Liver (tissue), 8 donors: ENCODE measurements at regions not wholly inside any gene's neighbourhood (a gene's known extent, or its start where the extent isn't known, plus 50 kb on each side); places are given as distances from the start of the nearest gene placed in this dataset.

Experiments
- DNase-seq: peaks from one replicate; pipeline ENCODE4 v3.0.0-alpha.2; 2017; ENCODE audit warnings: low spot score
- H3K27ac ChIP-seq, 2 donors: one replicate each; pipeline ENCODE4 v1.7.0; 2013; ENCODE audit warnings: inconsistent platforms in 2 of 2, low read length in 2 of 2, control low read depth in 1 of 2, low read depth in 1 of 2, mild to moderate bottlenecking in 1 of 2
- H3K27me3 ChIP-seq, 4 donors: one replicate each; pipeline versions ENCODE4 v1.6.1 to v1.7.0; 2013; ENCODE audit warnings: low read length in 3 of 4, inconsistent platforms in 1 of 4, mild to moderate bottlenecking in 1 of 4, moderate library complexity in 1 of 4; ENCODE audit not compliant: control insufficient read depth in 4 of 4, insufficient read depth in 4 of 4
- H3K36me3 ChIP-seq, 4 donors: one replicate each; pipeline versions ENCODE4 v1.6.1 to v1.7.0; 2013; ENCODE audit warnings: low read length in 3 of 4, mild to moderate bottlenecking in 3 of 4, low read depth in 1 of 4, moderate library complexity in 1 of 4; ENCODE audit not compliant: control insufficient read depth in 4 of 4, insufficient read depth in 3 of 4
- H3K4me1 ChIP-seq, 4 donors: one replicate each; pipeline versions ENCODE4 v1.6.1 to v1.7.0; 2013; ENCODE audit warnings: low read length in 3 of 4, mild to moderate bottlenecking in 3 of 4, moderate library complexity in 1 of 4; ENCODE audit not compliant: control insufficient read depth in 4 of 4, insufficient read depth in 4 of 4
- H3K4me3 ChIP-seq, 3 donors: one replicate each; pipeline versions ENCODE4 v1.6.1 to v1.7.0; 2013; ENCODE audit warnings: low read length in 3 of 3, control low read depth in 1 of 3, low read depth in 1 of 3, mild to moderate bottlenecking in 1 of 3
- H3K9ac ChIP-seq, 2 donors: one replicate each; pipeline ENCODE4 v1.7.0; 2013; ENCODE audit warnings: low read length in 2 of 2, mild to moderate bottlenecking in 2 of 2, moderate library complexity in 2 of 2, control low read depth in 1 of 2, low read depth in 1 of 2
- H3K9me3 ChIP-seq, 4 donors: one replicate each; pipeline versions ENCODE4 v1.6.1 to v1.7.0; 2013; ENCODE audit warnings: low read length in 3 of 4; ENCODE audit not compliant: control insufficient read depth in 4 of 4
- CTCF ChIP-seq: fragments of 150-350 bp; IDR thresholded peaks from 2 replicates; pipeline ENCODE4 v1.5.1; 2017; ENCODE audit warnings: improper control_type of control experiment, low read depth, low read length; ENCODE audit not compliant: missing input control
- EGR1 ChIP-seq, 2 donors: IDR thresholded peaks; 2 replicates each; pipeline ENCODE4 v1.6.1; 2016 to 2018; ENCODE audit warnings: antibody characterized with exemption in 2 of 2, low read depth in 2 of 2
- FOXA1 ChIP-seq: IDR thresholded peaks from 2 replicates; pipeline ENCODE4 v1.6.1; 2016; ENCODE audit warnings: antibody characterized with exemption
- FOXA2 ChIP-seq: IDR thresholded peaks from 2 replicates; pipeline ENCODE4 v1.6.1; 2016; ENCODE audit warnings: antibody characterized with exemption
- GABPA ChIP-seq, 2 donors: IDR thresholded peaks in 1 of 2; conservative IDR thresholded peaks in 1 of 2; 2 replicates each; pipeline ENCODE4 v1.6.1; 2016; ENCODE audit warnings: antibody characterized with exemption in 2 of 2, mild to moderate bottlenecking in 1 of 2, moderate library complexity in 1 of 2
- HNF4A ChIP-seq, 2 donors: conservative IDR thresholded peaks; 2 replicates each; pipeline ENCODE4 v1.6.1; 2016; ENCODE audit warnings: antibody characterized with exemption in 2 of 2, mild to moderate bottlenecking in 2 of 2
- HNF4G ChIP-seq: IDR thresholded peaks from 2 replicates; pipeline ENCODE4 v1.6.1; 2016; ENCODE audit warnings: antibody characterized with exemption
- JUND ChIP-seq, 2 donors: IDR thresholded peaks; 2 replicates each; pipeline ENCODE4 v1.6.1; 2016; ENCODE audit warnings: antibody characterized with exemption in 2 of 2
- NR2F2 ChIP-seq: IDR thresholded peaks from 2 replicates; pipeline ENCODE4 v1.6.1; 2016; ENCODE audit warnings: antibody characterized with exemption
- RAD21 ChIP-seq, 2 donors: IDR thresholded peaks; 2 replicates each; pipeline ENCODE4 v1.6.1; 2016; ENCODE audit warnings: antibody characterized with exemption in 2 of 2, mild to moderate bottlenecking in 2 of 2
- RXRA ChIP-seq, 2 donors: IDR thresholded peaks; 2 replicates each; pipeline ENCODE4 v1.6.1; 2017 to 2018; ENCODE audit warnings: antibody characterized with exemption in 2 of 2, mild to moderate bottlenecking in 1 of 2
- SP1 ChIP-seq: IDR thresholded peaks from 2 replicates; pipeline ENCODE4 v1.6.1; 2018; ENCODE audit warnings: antibody characterized with exemption, mild to moderate bottlenecking
- TAF1 ChIP-seq: conservative IDR thresholded peaks from 2 replicates; pipeline ENCODE4 v1.6.1; 2016; ENCODE audit warnings: antibody characterized with exemption, mild to moderate bottlenecking
- YY1 ChIP-seq: IDR thresholded peaks from 2 replicates; pipeline ENCODE4 v1.6.1; 2016; ENCODE audit warnings: antibody characterized with exemption, mild to moderate bottlenecking
- ZBTB33 ChIP-seq: IDR thresholded peaks from 2 replicates; pipeline ENCODE4 v1.6.1; 2016; ENCODE audit warnings: antibody characterized with exemption
- WGBS: extraction: QIAGEN DNeasy Blood & Tissue Kit; methylation state at CpG from one replicate; pipeline ENCODE4 v1.1.7; 2013; 5-methylcytosine and 5-hydroxymethylcytosine counted together
- TF ChIP-seq, protein P1 (sequence below): IDR thresholded peaks from 2 replicates; pipeline ENCODE4 v1.6.1; 2016; ENCODE audit warnings: antibody characterized with exemption
- TF ChIP-seq, protein P2 (sequence below): IDR thresholded peaks from 2 replicates; pipeline ENCODE4 v1.6.1; 2016; ENCODE audit warnings: antibody characterized with exemption, mild to moderate bottlenecking
- TF ChIP-seq, protein P3 (sequence below): IDR thresholded peaks from 2 replicates; pipeline ENCODE4 v1.6.1; 2016; ENCODE audit warnings: antibody characterized with exemption
- donor health status: healthy.
- donor health status: healthy.
- donor health status: healthy.
- donor health status: healthy.
- donor health status: healthy.

- no peak overlapping the region for H3K9ac ChIP-seq
- WGBS: 78% methylated on average over 1 of the region's 1 CpG
- no peaks in the 10 kb centered on the region for H3K4me1 ChIP-seq
- no peaks in the 10 kb centered on the region for H3K36me3 ChIP-seq
- DNase-seq: no peak
- no peak for TF ChIP-seq HNF4G
- no peak for TF ChIP-seq YY1
- TF ChIP-seq ZBTB33: no peak
- TF ChIP-seq HNF4A (conservative IDR thresholded peaks at IDR 0.05): no peak
- TF ChIP-seq RXRA (IDR thresholded peaks at IDR 0.05): no peak
- TF ChIP-seq GABPA (IDR thresholded peaks at IDR 0.05 in 1 of 2, conservative IDR thresholded peaks at IDR 0.05 in 1 of 2): no peak
- TF ChIP-seq, protein P1, sequence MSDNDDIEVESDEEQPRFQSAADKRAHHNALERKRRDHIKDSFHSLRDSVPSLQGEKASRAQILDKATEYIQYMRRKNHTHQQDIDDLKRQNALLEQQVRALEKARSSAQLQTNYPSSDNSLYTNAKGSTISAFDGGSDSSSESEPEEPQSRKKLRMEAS: no peak
- TF ChIP-seq, protein P2, sequence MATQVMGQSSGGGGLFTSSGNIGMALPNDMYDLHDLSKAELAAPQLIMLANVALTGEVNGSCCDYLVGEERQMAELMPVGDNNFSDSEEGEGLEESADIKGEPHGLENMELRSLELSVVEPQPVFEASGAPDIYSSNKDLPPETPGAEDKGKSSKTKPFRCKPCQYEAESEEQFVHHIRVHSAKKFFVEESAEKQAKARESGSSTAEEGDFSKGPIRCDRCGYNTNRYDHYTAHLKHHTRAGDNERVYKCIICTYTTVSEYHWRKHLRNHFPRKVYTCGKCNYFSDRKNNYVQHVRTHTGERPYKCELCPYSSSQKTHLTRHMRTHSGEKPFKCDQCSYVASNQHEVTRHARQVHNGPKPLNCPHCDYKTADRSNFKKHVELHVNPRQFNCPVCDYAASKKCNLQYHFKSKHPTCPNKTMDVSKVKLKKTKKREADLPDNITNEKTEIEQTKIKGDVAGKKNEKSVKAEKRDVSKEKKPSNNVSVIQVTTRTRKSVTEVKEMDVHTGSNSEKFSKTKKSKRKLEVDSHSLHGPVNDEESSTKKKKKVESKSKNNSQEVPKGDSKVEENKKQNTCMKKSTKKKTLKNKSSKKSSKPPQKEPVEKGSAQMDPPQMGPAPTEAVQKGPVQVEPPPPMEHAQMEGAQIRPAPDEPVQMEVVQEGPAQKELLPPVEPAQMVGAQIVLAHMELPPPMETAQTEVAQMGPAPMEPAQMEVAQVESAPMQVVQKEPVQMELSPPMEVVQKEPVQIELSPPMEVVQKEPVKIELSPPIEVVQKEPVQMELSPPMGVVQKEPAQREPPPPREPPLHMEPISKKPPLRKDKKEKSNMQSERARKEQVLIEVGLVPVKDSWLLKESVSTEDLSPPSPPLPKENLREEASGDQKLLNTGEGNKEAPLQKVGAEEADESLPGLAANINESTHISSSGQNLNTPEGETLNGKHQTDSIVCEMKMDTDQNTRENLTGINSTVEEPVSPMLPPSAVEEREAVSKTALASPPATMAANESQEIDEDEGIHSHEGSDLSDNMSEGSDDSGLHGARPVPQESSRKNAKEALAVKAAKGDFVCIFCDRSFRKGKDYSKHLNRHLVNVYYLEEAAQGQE: no peak
- TF ChIP-seq FOXA1: no peak
- TF ChIP-seq NR2F2: no peak
- TF ChIP-seq, protein P3, sequence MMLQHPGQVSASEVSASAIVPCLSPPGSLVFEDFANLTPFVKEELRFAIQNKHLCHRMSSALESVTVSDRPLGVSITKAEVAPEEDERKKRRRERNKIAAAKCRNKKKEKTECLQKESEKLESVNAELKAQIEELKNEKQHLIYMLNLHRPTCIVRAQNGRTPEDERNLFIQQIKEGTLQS: no peak
- TF ChIP-seq EGR1 (IDR thresholded peaks at IDR 0.05; ENCODE audit: low read depth in 2 of 2): no peak
- no peak for TF ChIP-seq TAF1
- no peak for TF ChIP-seq FOXA2
- TF ChIP-seq JUND (IDR thresholded peaks at IDR 0.05): no peak
- TF ChIP-seq SP1: no peak
- TF ChIP-seq RAD21 (IDR thresholded peaks at IDR 0.05): no peak
- no peak for TF ChIP-seq CTCF
- H3K27ac ChIP-seq: no peak overlapping the region
- no peaks in the 10 kb centered on the region for H3K9me3 ChIP-seq
- peaks cover 0 to 2% (median 0%) of the 10 kb centered on the region in 4 donors for H3K27me3 ChIP-seq
- H3K4me3 ChIP-seq: no peak overlapping the region
These were observed 279.0 kb upstream of the TLE4 start for GRCh38 chr9:79292731-79293280.
